DMS53 treated with DMSO at 0.1 percent for 48 hours (cell line): ENCODE measurements at regions not wholly inside any gene's neighbourhood (a gene's known extent, or its start where the extent isn't known, plus 50 kb on each side); places are given as distances from the start of the nearest gene placed in this dataset.

Source experiments
- DNase-seq: peaks from one replicate; lab custom pipeline; 2025; ENCODE audit not compliant: unreplicated experiment; lab: John Stamatoyannopoulos, UW

- DNase-seq: no peak
Measured at GRCh38 chr4:166602068-166602467, 632.2 kb downstream of the SPOCK3 start.

- no peak for DNase-seq
Measured at GRCh38 chr4:166622425-166622977, 611.8 kb downstream of the SPOCK3 start.

- DNase-seq: no peak
Measured at GRCh38 chr4:166625018-166625637, 609.2 kb downstream of the SPOCK3 start.

- no peak for DNase-seq
Measured at GRCh38 chr4:166628454-166628853, 605.8 kb downstream of the SPOCK3 start.

- DNase-seq: no peak
Measured at GRCh38 chr4:166635367-166635766, 598.9 kb downstream of the SPOCK3 start.

GRCh38 chr4:166637816-166638215, 596.5 kb downstream of the SPOCK3 start:
- DNase-seq: no peak

- DNase-seq: no peak
Measured at GRCh38 chr4:166655231-166655630, 579.1 kb downstream of the SPOCK3 start.

DNA sequence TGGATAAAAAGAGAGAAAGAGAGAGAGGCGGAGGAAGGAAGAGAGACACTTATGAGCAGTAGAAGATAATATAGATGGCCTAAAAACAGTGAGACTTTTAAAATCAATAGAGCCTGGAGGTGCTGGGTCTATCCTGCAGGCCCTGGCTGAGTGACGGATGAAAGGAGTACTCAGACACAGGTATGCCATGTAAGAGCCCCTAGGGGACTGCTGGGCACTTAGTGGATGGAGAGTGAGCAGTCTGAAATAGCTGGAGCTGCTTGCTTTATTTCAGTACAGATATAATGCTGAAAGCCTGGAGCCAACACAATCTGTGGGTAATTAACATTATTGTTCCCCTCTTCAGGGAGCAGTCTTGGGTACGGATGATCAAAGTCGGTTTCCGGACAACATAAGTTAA, 578.6 kb downstream of the SPOCK3 start:
- no peak for DNase-seq

GRCh38 chr4:166657261-166657660, 577.0 kb downstream of the SPOCK3 start:
- DNase-seq: peak; percentile 56

- DNase-seq: no peak
Measured at GRCh38 chr4:166658585-166658984, 575.7 kb downstream of the SPOCK3 start.

- no peak for DNase-seq
Measured at GRCh38 chr4:166662266-166662843, 571.9 kb downstream of the SPOCK3 start.

- DNase-seq: no peak
Measured at GRCh38 chr4:166670341-166670740, 564.0 kb downstream of the SPOCK3 start.

- DNase-seq: no peak
Measured at GRCh38 chr4:166673911-166674310, 560.4 kb downstream of the SPOCK3 start.

DNA sequence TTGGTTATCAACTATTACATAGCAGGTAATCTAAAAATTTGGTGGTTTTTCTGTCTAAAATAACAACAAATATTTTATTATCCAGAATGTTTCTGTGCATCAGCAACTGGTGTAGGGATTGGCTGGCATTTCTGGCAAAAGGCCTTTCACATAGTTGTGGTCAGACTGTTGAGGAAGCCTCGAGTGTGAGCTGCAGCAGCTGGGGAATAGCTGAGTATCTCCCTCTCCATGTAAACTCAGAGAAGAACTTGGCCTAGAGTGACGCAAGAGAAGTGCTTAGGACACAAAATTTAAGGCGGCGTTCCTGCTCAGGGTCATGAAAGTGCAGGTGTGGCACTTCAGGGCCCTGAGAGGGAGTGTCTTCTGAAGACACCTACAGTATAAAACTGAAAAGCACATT, 558.9 kb downstream of the SPOCK3 start:
- DNase-seq: no peak

GRCh38 chr4:166680796-166681195, 553.5 kb downstream of the SPOCK3 start:
- no peak for DNase-seq

DNA sequence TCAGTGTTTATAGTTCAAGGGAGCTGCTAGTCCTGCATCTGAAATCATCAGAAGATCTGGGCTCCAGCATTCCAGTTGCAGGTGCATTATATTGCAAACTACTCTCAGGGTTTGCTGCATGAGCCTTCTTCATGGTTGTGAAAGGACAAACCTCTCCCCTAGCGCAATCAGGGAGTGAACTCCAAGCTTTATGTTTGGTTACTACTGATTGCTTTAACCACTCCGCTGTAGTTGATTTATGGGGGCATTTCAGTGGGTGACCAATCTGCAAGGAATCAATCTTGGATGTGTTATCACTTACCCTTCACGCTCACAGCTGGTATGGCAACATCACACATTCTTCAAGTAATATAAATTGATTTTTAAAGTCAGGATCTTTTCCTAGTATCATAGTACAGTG, 552.1 kb downstream of the SPOCK3 start:
- no peak for DNase-seq
